Ishikawa (cell line): ENCODE measurements at regions not wholly inside any gene's neighbourhood (a gene's known extent, or its start where the extent isn't known, plus 50 kb on each side); places are given as distances from the start of the nearest gene placed in this dataset.

Source experiments
- CEBPB ChIP-seq: IDR thresholded peaks from 2 replicates; pipeline ENCODE4 v1.6.1; 2012
- CREB1 ChIP-seq: IDR thresholded peaks from 2 replicates; pipeline ENCODE4 v1.6.1; 2012; ENCODE audit warnings: low read depth
- EGR1 ChIP-seq: IDR thresholded peaks from 2 replicates; pipeline ENCODE4 v1.6.1; 2012
- EP300 ChIP-seq: IDR thresholded peaks from 2 replicates; pipeline ENCODE4 v1.6.1; 2012; ENCODE audit warnings: borderline replicate concordance
- FOXM1 ChIP-seq: IDR thresholded peaks from 2 replicates; pipeline ENCODE4 v1.6.1; 2012; ENCODE audit warnings: low read depth, borderline replicate concordance
- MAX ChIP-seq: IDR thresholded peaks from 2 replicates; pipeline ENCODE4 v1.6.1; 2012
- NFIC ChIP-seq: IDR thresholded peaks from 2 replicates; pipeline ENCODE4 v1.6.1; 2012
- RAD21 ChIP-seq: IDR thresholded peaks from 2 replicates; pipeline ENCODE4 v1.6.1; 2012; ENCODE audit warnings: low read depth
- TAF1 ChIP-seq: IDR thresholded peaks from 2 replicates; pipeline ENCODE4 v1.6.1; 2012; ENCODE audit warnings: low read depth, mild to moderate bottlenecking
- TCF12 ChIP-seq: IDR thresholded peaks from 2 replicates; pipeline ENCODE4 v1.6.1; 2012; ENCODE audit warnings: low read depth
- TEAD4 ChIP-seq: IDR thresholded peaks from 2 replicates; pipeline ENCODE4 v1.6.1; 2012
- USF1 ChIP-seq: IDR thresholded peaks from 2 replicates; pipeline ENCODE4 v1.6.1; 2012
- YY1 ChIP-seq: IDR thresholded peaks from 2 replicates; pipeline ENCODE4 v1.6.1; 2012; ENCODE audit warnings: low read depth
- ZBTB7A ChIP-seq: IDR thresholded peaks from 2 replicates; pipeline ENCODE4 v1.6.1; 2012; ENCODE audit warnings: low read depth
- TF ChIP-seq, protein P1 (sequence below): IDR thresholded peaks from 2 replicates; pipeline ENCODE4 v1.6.1; 2012; ENCODE audit warnings: low read depth, mild to moderate bottlenecking

DNA sequence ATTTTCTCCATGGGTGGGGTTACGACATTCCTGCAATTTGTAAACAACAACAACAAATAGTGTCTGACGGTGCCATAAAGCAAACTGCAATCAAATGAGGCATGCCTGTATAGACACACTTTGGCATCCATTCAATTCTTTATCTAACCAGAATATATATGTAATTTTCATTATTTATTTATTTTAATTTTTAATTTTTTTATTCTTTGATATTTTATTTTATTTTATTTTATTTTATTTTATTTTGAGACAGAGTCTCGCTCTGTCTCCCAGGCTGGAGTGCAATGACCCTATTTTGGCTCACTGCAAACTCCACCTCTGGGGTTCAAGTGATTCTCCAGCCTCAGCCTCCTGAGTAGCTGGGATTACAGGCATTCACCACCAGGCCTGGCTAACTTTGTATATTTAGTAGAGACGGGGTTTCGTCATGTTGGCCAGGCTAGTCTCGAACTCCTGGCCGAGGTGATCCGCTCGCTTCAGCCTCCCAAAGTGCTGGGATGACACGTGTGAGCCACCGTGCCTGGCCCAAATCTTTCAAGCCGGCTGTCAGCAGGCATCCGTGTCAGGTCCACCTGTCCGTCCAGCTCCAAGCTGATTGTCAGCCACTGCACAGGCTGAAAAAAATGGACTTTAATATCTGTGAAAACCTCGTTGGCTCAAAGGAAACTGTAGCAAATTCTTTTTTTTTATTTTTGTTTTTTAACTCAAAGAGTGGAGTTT is 200.8 kb downstream of the ASMT start:
- TF ChIP-seq TCF12 (no peak), CREB1 (no peak), EGR1 (no peak), FOXM1 (no peak), RAD21 (no peak), ZBTB7A (no peak), MAX (no peak), YY1 (no peak), TEAD4 (no peak), CEBPB (no peak)
- TF ChIP-seq, protein P1, sequence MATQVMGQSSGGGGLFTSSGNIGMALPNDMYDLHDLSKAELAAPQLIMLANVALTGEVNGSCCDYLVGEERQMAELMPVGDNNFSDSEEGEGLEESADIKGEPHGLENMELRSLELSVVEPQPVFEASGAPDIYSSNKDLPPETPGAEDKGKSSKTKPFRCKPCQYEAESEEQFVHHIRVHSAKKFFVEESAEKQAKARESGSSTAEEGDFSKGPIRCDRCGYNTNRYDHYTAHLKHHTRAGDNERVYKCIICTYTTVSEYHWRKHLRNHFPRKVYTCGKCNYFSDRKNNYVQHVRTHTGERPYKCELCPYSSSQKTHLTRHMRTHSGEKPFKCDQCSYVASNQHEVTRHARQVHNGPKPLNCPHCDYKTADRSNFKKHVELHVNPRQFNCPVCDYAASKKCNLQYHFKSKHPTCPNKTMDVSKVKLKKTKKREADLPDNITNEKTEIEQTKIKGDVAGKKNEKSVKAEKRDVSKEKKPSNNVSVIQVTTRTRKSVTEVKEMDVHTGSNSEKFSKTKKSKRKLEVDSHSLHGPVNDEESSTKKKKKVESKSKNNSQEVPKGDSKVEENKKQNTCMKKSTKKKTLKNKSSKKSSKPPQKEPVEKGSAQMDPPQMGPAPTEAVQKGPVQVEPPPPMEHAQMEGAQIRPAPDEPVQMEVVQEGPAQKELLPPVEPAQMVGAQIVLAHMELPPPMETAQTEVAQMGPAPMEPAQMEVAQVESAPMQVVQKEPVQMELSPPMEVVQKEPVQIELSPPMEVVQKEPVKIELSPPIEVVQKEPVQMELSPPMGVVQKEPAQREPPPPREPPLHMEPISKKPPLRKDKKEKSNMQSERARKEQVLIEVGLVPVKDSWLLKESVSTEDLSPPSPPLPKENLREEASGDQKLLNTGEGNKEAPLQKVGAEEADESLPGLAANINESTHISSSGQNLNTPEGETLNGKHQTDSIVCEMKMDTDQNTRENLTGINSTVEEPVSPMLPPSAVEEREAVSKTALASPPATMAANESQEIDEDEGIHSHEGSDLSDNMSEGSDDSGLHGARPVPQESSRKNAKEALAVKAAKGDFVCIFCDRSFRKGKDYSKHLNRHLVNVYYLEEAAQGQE, result no peak

DNA sequence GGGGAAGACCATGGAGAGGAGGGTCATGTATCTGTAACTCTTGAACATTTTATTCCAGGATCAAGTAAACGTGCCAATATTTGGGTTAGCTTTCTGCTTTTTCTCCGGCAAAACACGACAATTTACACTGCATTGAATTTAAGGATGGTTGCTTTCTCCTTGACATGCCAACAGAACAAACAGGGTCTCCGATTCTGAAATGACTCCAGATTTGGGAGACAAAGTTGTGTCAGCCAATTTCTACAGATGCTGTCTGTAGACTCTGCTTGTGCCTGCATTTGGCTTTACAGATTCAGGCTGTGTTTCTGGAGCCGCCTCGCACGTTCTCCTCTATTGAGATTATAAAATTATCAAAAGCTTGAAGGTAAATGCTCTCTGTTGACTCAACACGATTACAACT is 207.0 kb downstream of the ASMT start:
- TF ChIP-seq NFIC (no peak), MAX (no peak), TCF12 (no peak), YY1 (no peak), CEBPB (no peak), RAD21 (no peak), FOXM1 (no peak), ZBTB7A (no peak), CREB1 (no peak), USF1 (no peak), TEAD4 (no peak), EGR1 (no peak), TAF1 (no peak)
- TF ChIP-seq, protein P1, result no peak

- TF ChIP-seq TAF1 (no peak), NFIC (no peak)
These were observed 210.0 kb downstream of the ASMT start for GRCh38 chrX:1824855-1825254.

DNA sequence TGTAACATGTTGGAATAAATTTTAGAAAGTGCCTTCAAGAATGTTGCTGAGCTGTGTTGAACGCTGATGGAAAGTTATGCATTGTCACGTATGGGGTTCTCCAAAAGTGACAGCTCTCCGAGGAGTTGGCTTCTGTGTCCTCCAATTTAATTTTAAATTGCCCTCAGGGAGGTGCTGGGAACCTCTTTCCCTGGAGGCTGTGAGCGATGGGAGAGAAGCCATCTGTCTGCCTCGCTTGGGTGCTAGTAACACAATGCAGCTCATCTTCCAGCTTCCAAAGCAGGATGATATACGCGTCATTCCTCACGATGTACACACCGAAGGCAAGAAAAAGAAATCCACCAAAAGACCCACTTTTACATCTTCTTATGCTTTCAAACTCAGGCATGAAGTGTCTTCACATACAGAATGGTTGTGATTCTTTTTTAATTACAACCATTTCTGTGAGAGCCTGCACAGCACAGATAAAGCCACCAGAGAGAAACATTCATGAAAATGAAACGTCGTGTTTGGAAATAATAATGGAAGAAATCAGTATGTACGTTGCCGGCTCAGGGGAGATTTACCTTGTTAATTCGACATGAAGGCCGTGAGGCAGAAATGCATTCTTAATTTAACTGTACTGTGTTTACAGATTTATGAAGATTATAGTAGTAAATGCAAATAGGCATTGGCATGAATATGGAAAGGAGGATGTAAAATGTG is 218.9 kb downstream of the ASMT start:
- no peak for TF ChIP-seq CREB1

- TF ChIP-seq EP300 (no peak), ZBTB7A (no peak), MAX (no peak), TCF12 (no peak), FOXM1 (no peak), EGR1 (no peak), TAF1 (no peak), YY1 (no peak), CEBPB (no peak), CREB1 (no peak), TEAD4 (no peak), RAD21 (no peak), NFIC (no peak), USF1 (no peak)
- TF ChIP-seq, protein P1, result no peak
These were observed 220.2 kb downstream of the ASMT start for GRCh38 chrX:1835056-1835455.
